ACC112 (cell line): ENCODE measurements at regions not wholly inside any gene's neighbourhood (a gene's known extent, or its start where the extent isn't known, plus 50 kb on each side); places are given as distances from the start of the nearest gene placed in this dataset.

Experiments used
- H2AFZ ChIP-seq: fragments of 200-600 bp; sonication (generic); one replicate; pipeline ENCODE4 v1.6.0; 2017; ENCODE audit warnings: antibody characterized with exemption, low read length; ENCODE audit not compliant: unreplicated experiment
- H3K27ac ChIP-seq: fragments of 200-600 bp; sonication (generic); 2 replicates; pipeline ENCODE4 v1.5.1; 2014; ENCODE audit warnings: low read depth, mild to moderate bottlenecking, antibody characterized with exemption, low read length, moderate library complexity
- H3K27me3 ChIP-seq: fragments of 200-600 bp; sonication (generic); 2 replicates; pipeline ENCODE4 v1.6.1; 2014; ENCODE audit warnings: mild to moderate bottlenecking, antibody characterized with exemption, low read length, moderate library complexity, mixed read lengths; ENCODE audit not compliant: insufficient read depth
- H3K36me3 ChIP-seq: fragments of 200-600 bp; sonication (generic); 2 replicates; pipeline ENCODE4 v1.6.1; 2016; ENCODE audit warnings: mild to moderate bottlenecking, antibody characterized with exemption, low read length, moderate library complexity, mixed read lengths; ENCODE audit not compliant: insufficient read depth
- H3K4me1 ChIP-seq: fragments of 200-600 bp; sonication (generic); one replicate; pipeline ENCODE4 v1.6.1; 2016; ENCODE audit warnings: low read length, mixed read lengths; ENCODE audit not compliant: insufficient read depth, unreplicated experiment, control insufficient read depth
- H3K4me3 ChIP-seq: fragments of 200-600 bp; sonication (generic); 2 replicates; pipeline ENCODE4 v1.5.1; 2014; ENCODE audit warnings: mild to moderate bottlenecking, low read depth, low read length
- H3K79me2 ChIP-seq: fragments of 200-600 bp; sonication (generic); one replicate; pipeline ENCODE4 v1.6.0; 2016; ENCODE audit warnings: low read length; ENCODE audit not compliant: control insufficient read depth, unreplicated experiment, insufficient read depth

- Histone ChIP-seq H3K4me3 (no peak overlapping the region), H2AFZ (no peak overlapping the region), H3K27ac (no peak overlapping the region), H3K27me3 (no peaks in the 10 kb centered on the region), H3K79me2 (no peaks in the 10 kb centered on the region), H3K4me1 (no peaks in the 10 kb centered on the region), H3K36me3 (no peaks in the 10 kb centered on the region)
Measured at GRCh38 chr4:57418133-57418532, 307.9 kb upstream of the IGFBP7 start.

- Histone ChIP-seq H3K4me3 (no peak overlapping the region), H3K27ac (no peak overlapping the region), H2AFZ (no peak overlapping the region), H3K36me3 (no peaks in the 10 kb centered on the region), H3K4me1 (no peaks in the 10 kb centered on the region), H3K27me3 (no peaks in the 10 kb centered on the region), H3K79me2 (no peaks in the 10 kb centered on the region)
Measured at GRCh38 chr4:57412259-57413054, 302.3 kb upstream of the IGFBP7 start.

GRCh38 chr4:57410331-57411052 is 300.3 kb upstream of the IGFBP7 start:
- Histone ChIP-seq H3K4me1 (no peaks in the 10 kb centered on the region), H2AFZ (no peak overlapping the region), H3K79me2 (no peaks in the 10 kb centered on the region), H3K36me3 (no peaks in the 10 kb centered on the region), H3K27ac (no peak overlapping the region), H3K4me3 (no peak overlapping the region), H3K27me3 (no peaks in the 10 kb centered on the region)

- Histone ChIP-seq H3K27me3 (0 out of 2 replicates have a peak, but pooled peaks cover under 1% of the 10 kb centered on the region), H3K27ac (no peak overlapping the region), H3K79me2 (no peaks in the 10 kb centered on the region)
Measured at GRCh38 chr4:57405359-57405758, 295.2 kb upstream of the IGFBP7 start.

GRCh38 chr4:57404483-57404882 is 294.3 kb upstream of the IGFBP7 start:
- Histone ChIP-seq H3K36me3 (no peaks in the 10 kb centered on the region), H3K4me3 (no peak overlapping the region), H3K79me2 (no peaks in the 10 kb centered on the region), H2AFZ (no peak overlapping the region), H3K27ac (no peak overlapping the region), H3K27me3 (0 out of 2 replicates have a peak, but pooled peaks cover 4% of the 10 kb centered on the region), H3K4me1 (no peaks in the 10 kb centered on the region)

More at GRCh38 chr4:57405359-57405758, 295.2 kb upstream of the IGFBP7 start:
- H2AFZ ChIP-seq, result no peak overlapping the region
- H3K4me3 ChIP-seq, result no peak overlapping the region
- no peaks in the 10 kb centered on the region for H3K4me1 ChIP-seq
- no peaks in the 10 kb centered on the region for H3K36me3 ChIP-seq

GRCh38 chr4:57403591-57403990 is 293.4 kb upstream of the IGFBP7 start:
- Histone ChIP-seq H3K36me3 (no peaks in the 10 kb centered on the region), H2AFZ (no peak overlapping the region), H3K79me2 (no peaks in the 10 kb centered on the region), H3K4me3 (no peak overlapping the region), H3K4me1 (no peaks in the 10 kb centered on the region), H3K27ac (no peak overlapping the region), H3K27me3 (0 out of 2 replicates have a peak, but pooled peaks cover 4% of the 10 kb centered on the region)

- no peak overlapping the region for H3K4me3 ChIP-seq
- 0 out of 2 replicates have a peak, but pooled peaks cover 11% of the 10 kb centered on the region for H3K27me3 ChIP-seq
- H2AFZ ChIP-seq, result no peak overlapping the region
- H3K4me1 ChIP-seq, result no peaks in the 10 kb centered on the region
- no peaks in the 10 kb centered on the region for H3K79me2 ChIP-seq
- H3K36me3 ChIP-seq, result no peaks in the 10 kb centered on the region
- no peak overlapping the region for H3K27ac ChIP-seq
Measured at GRCh38 chr4:57401586-57401985, 291.4 kb upstream of the IGFBP7 start.

- Histone ChIP-seq H3K27me3 (no peaks in the 10 kb centered on the region), H2AFZ (no peak overlapping the region), H3K36me3 (no peaks in the 10 kb centered on the region), H3K79me2 (no peaks in the 10 kb centered on the region), H3K4me3 (no peak overlapping the region), H3K27ac (no peak overlapping the region), H3K4me1 (peaks cover 10% of the 10 kb centered on the region)
Measured at GRCh38 chr4:57378766-57379165, 268.6 kb upstream of the IGFBP7 start.

- no peak overlapping the region for H3K27ac ChIP-seq
- no peaks in the 10 kb centered on the region for H3K36me3 ChIP-seq
- H3K4me3 ChIP-seq, result no peak overlapping the region
- no peak overlapping the region for H2AFZ ChIP-seq
- H3K4me1 ChIP-seq, result peaks cover 16% of the 10 kb centered on the region
- no peaks in the 10 kb centered on the region for H3K79me2 ChIP-seq
- no peaks in the 10 kb centered on the region for H3K27me3 ChIP-seq
Measured at GRCh38 chr4:57374866-57375595, 264.8 kb upstream of the IGFBP7 start.

GRCh38 chr4:57373991-57374390 is 263.8 kb upstream of the IGFBP7 start:
- H3K4me3 ChIP-seq, result no peak overlapping the region
- no peaks in the 10 kb centered on the region for H3K79me2 ChIP-seq
- peaks cover 20% of the 10 kb centered on the region for H3K4me1 ChIP-seq
- H3K36me3 ChIP-seq, result no peaks in the 10 kb centered on the region
- no peak overlapping the region for H2AFZ ChIP-seq
- no peaks in the 10 kb centered on the region for H3K27me3 ChIP-seq
- H3K27ac ChIP-seq, result no peak overlapping the region
